ENCODE measurements at regions not wholly inside any gene's neighbourhood (a gene's known extent, or its start where the extent isn't known, plus 50 kb on each side); places are given as distances from the start of the nearest gene placed in this dataset.
A peak's percentile ranks its signal among the peaks of the same experiment; 100 is the strongest.

- TF ChIP-seq, protein P1, sequence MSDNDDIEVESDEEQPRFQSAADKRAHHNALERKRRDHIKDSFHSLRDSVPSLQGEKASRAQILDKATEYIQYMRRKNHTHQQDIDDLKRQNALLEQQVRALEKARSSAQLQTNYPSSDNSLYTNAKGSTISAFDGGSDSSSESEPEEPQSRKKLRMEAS (IDR thresholded peaks at IDR 0.05) = no peak
- peak; percentile 46; the same call in 1 of the 2 replicates for TF ChIP-seq EGR1 (IDR thresholded peaks at IDR 0.05; ENCODE audit: borderline replicate concordance, low read depth, low read length)
- TF ChIP-seq BRCA1 (IDR thresholded peaks at IDR 0.05; ENCODE audit: low read depth, low read length) = no peak
- TF ChIP-seq RAD21 (IDR thresholded peaks at IDR 0.05 in 1 of 2, conservative IDR thresholded peaks at IDR 0.05 in 1 of 2; ENCODE audit: low read depth in 2 of 2, low read length in 2 of 2) = peak in 1 of 2 experiments; percentile 17; a peak in 1 of 4 replicates
- TF ChIP-seq KDM1A (IDR thresholded peaks at IDR 0.05; ENCODE audit: borderline replicate concordance, low read length) = peak; percentile 18; the same call in 1 of the 2 replicates
- TF ChIP-seq, protein P2, sequence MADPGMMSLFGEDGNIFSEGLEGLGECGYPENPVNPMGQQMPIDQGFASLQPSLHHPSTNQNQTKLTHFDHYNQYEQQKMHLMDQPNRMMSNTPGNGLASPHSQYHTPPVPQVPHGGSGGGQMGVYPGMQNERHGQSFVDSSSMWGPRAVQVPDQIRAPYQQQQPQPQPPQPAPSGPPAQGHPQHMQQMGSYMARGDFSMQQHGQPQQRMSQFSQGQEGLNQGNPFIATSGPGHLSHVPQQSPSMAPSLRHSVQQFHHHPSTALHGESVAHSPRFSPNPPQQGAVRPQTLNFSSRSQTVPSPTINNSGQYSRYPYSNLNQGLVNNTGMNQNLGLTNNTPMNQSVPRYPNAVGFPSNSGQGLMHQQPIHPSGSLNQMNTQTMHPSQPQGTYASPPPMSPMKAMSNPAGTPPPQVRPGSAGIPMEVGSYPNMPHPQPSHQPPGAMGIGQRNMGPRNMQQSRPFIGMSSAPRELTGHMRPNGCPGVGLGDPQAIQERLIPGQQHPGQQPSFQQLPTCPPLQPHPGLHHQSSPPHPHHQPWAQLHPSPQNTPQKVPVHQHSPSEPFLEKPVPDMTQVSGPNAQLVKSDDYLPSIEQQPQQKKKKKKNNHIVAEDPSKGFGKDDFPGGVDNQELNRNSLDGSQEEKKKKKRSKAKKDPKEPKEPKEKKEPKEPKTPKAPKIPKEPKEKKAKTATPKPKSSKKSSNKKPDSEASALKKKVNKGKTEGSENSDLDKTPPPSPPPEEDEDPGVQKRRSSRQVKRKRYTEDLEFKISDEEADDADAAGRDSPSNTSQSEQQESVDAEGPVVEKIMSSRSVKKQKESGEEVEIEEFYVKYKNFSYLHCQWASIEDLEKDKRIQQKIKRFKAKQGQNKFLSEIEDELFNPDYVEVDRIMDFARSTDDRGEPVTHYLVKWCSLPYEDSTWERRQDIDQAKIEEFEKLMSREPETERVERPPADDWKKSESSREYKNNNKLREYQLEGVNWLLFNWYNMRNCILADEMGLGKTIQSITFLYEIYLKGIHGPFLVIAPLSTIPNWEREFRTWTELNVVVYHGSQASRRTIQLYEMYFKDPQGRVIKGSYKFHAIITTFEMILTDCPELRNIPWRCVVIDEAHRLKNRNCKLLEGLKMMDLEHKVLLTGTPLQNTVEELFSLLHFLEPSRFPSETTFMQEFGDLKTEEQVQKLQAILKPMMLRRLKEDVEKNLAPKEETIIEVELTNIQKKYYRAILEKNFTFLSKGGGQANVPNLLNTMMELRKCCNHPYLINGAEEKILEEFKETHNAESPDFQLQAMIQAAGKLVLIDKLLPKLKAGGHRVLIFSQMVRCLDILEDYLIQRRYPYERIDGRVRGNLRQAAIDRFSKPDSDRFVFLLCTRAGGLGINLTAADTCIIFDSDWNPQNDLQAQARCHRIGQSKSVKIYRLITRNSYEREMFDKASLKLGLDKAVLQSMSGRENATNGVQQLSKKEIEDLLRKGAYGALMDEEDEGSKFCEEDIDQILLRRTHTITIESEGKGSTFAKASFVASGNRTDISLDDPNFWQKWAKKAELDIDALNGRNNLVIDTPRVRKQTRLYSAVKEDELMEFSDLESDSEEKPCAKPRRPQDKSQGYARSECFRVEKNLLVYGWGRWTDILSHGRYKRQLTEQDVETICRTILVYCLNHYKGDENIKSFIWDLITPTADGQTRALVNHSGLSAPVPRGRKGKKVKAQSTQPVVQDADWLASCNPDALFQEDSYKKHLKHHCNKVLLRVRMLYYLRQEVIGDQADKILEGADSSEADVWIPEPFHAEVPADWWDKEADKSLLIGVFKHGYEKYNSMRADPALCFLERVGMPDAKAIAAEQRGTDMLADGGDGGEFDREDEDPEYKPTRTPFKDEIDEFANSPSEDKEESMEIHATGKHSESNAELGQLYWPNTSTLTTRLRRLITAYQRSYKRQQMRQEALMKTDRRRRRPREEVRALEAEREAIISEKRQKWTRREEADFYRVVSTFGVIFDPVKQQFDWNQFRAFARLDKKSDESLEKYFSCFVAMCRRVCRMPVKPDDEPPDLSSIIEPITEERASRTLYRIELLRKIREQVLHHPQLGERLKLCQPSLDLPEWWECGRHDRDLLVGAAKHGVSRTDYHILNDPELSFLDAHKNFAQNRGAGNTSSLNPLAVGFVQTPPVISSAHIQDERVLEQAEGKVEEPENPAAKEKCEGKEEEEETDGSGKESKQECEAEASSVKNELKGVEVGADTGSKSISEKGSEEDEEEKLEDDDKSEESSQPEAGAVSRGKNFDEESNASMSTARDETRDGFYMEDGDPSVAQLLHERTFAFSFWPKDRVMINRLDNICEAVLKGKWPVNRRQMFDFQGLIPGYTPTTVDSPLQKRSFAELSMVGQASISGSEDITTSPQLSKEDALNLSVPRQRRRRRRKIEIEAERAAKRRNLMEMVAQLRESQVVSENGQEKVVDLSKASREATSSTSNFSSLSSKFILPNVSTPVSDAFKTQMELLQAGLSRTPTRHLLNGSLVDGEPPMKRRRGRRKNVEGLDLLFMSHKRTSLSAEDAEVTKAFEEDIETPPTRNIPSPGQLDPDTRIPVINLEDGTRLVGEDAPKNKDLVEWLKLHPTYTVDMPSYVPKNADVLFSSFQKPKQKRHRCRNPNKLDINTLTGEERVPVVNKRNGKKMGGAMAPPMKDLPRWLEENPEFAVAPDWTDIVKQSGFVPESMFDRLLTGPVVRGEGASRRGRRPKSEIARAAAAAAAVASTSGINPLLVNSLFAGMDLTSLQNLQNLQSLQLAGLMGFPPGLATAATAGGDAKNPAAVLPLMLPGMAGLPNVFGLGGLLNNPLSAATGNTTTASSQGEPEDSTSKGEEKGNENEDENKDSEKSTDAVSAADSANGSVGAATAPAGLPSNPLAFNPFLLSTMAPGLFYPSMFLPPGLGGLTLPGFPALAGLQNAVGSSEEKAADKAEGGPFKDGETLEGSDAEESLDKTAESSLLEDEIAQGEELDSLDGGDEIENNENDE (IDR thresholded peaks at IDR 0.05; ENCODE audit: insufficient replicate concordance, low read length) = peak; percentile 70
- 0 out of 2 replicates have a peak, but pooled peaks have one; percentile 9 for TF ChIP-seq CHD2 (IDR thresholded peaks at IDR 0.05; ENCODE audit: low read length)
- TF ChIP-seq TEAD4 (IDR thresholded peaks at IDR 0.05; ENCODE audit: low read depth, low read length) = peak; percentile 44; the same call in 1 of the 2 replicates
- TF ChIP-seq, protein P3, sequence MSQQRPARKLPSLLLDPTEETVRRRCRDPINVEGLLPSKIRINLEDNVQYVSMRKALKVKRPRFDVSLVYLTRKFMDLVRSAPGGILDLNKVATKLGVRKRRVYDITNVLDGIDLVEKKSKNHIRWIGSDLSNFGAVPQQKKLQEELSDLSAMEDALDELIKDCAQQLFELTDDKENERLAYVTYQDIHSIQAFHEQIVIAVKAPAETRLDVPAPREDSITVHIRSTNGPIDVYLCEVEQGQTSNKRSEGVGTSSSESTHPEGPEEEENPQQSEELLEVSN (IDR thresholded peaks at IDR 0.05) = no peak
Measured at GRCh38 chr4:41362621-41363383, 106.1 kb downstream of the UCHL1 start (continued).
